Endodermal cell (in vitro differentiated cells): ENCODE measurements at regions not wholly inside any gene's neighbourhood (a gene's known extent, or its start where the extent isn't known, plus 50 kb on each side); places are given as distances from the start of the nearest gene placed in this dataset.

ENCODE experiments used
- DNase-seq: peaks from one replicate; pipeline ENCODE4 v3.0.0-alpha.2; 2017
- H3K27ac ChIP-seq: 2 replicates; pipeline ENCODE4 v1.5.1; 2013; ENCODE audit warnings: mild to moderate bottlenecking, low read depth, low read length, moderate library complexity
- H3K27me3 ChIP-seq: 2 replicates; pipeline ENCODE4 v1.6.1; 2013; ENCODE audit warnings: mild to moderate bottlenecking, low read length, moderate library complexity; ENCODE audit not compliant: insufficient read depth, control insufficient read depth, poor library complexity, severe bottlenecking
- H3K36me3 ChIP-seq: 2 replicates; pipeline ENCODE4 v1.7.0; 2013; ENCODE audit warnings: mild to moderate bottlenecking, low read length, moderate library complexity; ENCODE audit not compliant: control insufficient read depth, insufficient read depth
- H3K4me1 ChIP-seq: one replicate; pipeline ENCODE4 v1.7.0; 2013; ENCODE audit warnings: low read length; ENCODE audit not compliant: control insufficient read depth, insufficient read depth
- H3K4me3 ChIP-seq: 2 replicates; pipeline ENCODE4 v1.5.1; 2013; ENCODE audit warnings: mild to moderate bottlenecking, low read length, moderate library complexity
- H3K9ac ChIP-seq: 2 replicates; pipeline ENCODE4 v1.6.1; 2013; ENCODE audit warnings: mild to moderate bottlenecking, low read length, moderate library complexity; ENCODE audit not compliant: poor library complexity, severe bottlenecking; ENCODE audit errors: extremely low read depth
- H3K9me3 ChIP-seq: 2 replicates; pipeline ENCODE4 v1.6.1; 2013; ENCODE audit warnings: mild to moderate bottlenecking, low read length, moderate library complexity; ENCODE audit not compliant: control insufficient read depth
- H3K27ac Mint-ChIP-seq: 2 replicates; pipeline ENCODE4 v1.8.0; 2020; ENCODE audit warnings: mixed read lengths
- H3K27me3 Mint-ChIP-seq: 2 replicates; pipeline ENCODE4 v1.8.0; 2021; ENCODE audit warnings: mild to moderate bottlenecking, mixed read lengths; ENCODE audit not compliant: insufficient read depth
- H3K36me3 Mint-ChIP-seq: 2 replicates; pipeline ENCODE4 v1.8.0; 2020; ENCODE audit warnings: low read depth, mixed read lengths
- H3K4me1 Mint-ChIP-seq: 2 replicates; pipeline ENCODE4 v1.8.0; 2020; ENCODE audit warnings: mixed read lengths
- H3K4me3 Mint-ChIP-seq: 2 replicates; pipeline ENCODE4 v1.8.0; 2020; ENCODE audit warnings: mild to moderate bottlenecking, moderate library complexity, mixed read lengths
- H3K9me3 Mint-ChIP-seq: 2 replicates; pipeline ENCODE4 v1.8.0; 2020; ENCODE audit warnings: mild to moderate bottlenecking, mixed read lengths
- WGBS, 2 experiments: methylation state at CpG; one replicate each; pipeline versions ENCODE4 v1.1.5 to v1.1.7; 2013; ENCODE audit warnings: missing lambda C conversion rate in 2 of 2, mixed read lengths in 1 of 2; ENCODE audit not compliant: insufficient coverage in 1 of 2, insufficient read length in 1 of 2; 5-methylcytosine and 5-hydroxymethylcytosine counted together
- TF ChIP-seq, protein P1 (sequence below): fragments of 200-600 bp; sonication (generic); conservative IDR thresholded peaks from 2 replicates; pipeline ENCODE4 v1.5.0; 2021; ENCODE audit warnings: antibody characterized with exemption, mild to moderate bottlenecking

DNA sequence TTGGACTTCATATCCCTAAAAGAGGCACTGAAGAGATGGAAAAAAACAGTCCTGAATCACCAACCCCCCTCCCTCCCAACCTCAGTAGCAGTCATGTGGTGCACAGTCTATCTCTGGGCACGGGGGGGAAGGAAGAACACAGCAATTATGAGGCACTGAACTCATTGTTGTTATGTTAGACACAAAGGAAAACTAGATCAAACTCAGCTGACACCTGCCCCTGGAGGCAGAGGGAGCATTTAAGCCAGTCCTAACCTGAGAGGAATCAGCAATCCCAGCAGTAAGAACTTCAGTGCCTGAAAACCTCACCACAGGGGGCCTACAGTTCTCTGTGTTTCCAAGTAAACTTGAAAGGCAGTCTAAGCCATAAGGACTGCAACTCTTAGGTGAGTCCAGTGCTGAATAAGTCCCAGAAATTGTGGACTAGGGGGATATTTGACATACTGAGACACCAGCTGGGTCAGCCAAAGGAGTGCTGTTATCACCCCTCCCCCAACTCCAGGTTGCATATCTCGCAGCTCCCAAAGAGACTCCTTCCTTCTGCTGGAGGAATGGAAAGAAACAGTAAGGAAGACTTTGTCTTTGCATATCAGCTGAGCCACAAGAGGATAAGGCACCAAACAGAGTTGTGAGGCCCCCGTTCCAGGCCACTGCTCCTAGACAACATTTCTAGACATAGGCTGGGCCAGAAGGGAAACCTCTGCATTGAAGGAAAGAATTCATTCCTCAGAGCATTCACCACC, 72.5 kb downstream of the GLYATL1 start:
- peak; percentile 85 for DNase-seq
- H3K4me1 Mint-ChIP-seq, result peaks cover 19% of the 10 kb centered on the region
- H3K36me3 Mint-ChIP-seq, result no peaks in the 10 kb centered on the region

DNA sequence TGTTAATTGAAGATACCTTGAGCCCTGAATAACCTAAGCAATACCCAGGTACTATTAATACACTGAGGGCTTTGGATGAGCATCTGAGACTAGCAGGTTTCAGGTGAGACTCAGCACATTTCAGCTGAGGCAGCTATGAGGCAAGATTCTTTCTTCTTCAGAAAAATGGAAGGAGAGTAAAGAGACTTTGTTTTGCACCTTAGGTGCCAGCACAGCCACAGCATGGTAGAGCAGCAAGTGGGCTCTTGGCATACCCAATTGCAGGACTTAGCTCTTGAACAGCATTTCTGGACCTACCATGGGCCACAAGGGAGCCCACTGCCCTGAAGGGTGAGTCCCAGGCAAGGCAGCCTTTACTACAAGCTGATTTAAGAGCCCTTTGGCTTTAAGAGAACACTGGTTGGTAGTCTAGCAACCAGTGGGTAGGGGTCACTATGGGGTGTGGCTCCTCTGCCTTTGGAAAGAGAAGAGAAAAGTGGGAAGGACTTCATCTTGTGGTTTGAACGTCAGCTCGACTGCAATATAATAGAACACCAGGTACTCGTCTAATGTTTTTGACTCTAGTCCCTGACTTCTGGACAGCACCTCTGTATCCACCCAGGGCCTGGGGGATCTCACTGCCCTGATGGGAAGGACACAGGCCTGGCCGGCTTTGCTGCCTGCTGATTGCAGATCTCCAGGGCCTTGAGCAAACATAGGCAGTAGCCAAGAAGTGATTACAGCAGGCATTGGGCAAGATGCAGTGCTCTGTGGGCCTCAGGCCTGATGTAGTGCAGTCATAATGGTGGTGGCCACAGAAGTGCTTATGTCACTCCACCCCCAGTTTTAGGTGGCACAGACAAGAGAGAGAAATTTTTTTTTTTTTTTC, 73.3 kb downstream of the GLYATL1 start:
- no peak overlapping the region for H3K4me3 Mint-ChIP-seq
- 89 to 100% methylated on average over 1 to 4 of the region's 4 CpGs for WGBS, 2 experiments
- no peaks in the 10 kb centered on the region for H3K36me3 Mint-ChIP-seq
- peaks cover 29% of the 10 kb centered on the region for H3K9me3 Mint-ChIP-seq
- Histone ChIP-seq H3K4me3 (peak overlapping the region; percentile 24), H3K9me3 (peaks cover 7% of the 10 kb centered on the region), H3K9ac (no peak overlapping the region), H3K4me1 (peaks cover 11% of the 10 kb centered on the region), H3K27ac (no peak overlapping the region), H3K27me3 (no peaks in the 10 kb centered on the region), H3K36me3 (no peaks in the 10 kb centered on the region)
- H3K27me3 Mint-ChIP-seq, result no peaks in the 10 kb centered on the region
- TF ChIP-seq, protein P1, sequence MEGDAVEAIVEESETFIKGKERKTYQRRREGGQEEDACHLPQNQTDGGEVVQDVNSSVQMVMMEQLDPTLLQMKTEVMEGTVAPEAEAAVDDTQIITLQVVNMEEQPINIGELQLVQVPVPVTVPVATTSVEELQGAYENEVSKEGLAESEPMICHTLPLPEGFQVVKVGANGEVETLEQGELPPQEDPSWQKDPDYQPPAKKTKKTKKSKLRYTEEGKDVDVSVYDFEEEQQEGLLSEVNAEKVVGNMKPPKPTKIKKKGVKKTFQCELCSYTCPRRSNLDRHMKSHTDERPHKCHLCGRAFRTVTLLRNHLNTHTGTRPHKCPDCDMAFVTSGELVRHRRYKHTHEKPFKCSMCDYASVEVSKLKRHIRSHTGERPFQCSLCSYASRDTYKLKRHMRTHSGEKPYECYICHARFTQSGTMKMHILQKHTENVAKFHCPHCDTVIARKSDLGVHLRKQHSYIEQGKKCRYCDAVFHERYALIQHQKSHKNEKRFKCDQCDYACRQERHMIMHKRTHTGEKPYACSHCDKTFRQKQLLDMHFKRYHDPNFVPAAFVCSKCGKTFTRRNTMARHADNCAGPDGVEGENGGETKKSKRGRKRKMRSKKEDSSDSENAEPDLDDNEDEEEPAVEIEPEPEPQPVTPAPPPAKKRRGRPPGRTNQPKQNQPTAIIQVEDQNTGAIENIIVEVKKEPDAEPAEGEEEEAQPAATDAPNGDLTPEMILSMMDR, result no peak
- DNase-seq, result no peak
- peak overlapping the region; percentile 55 for H3K27ac Mint-ChIP-seq
- H3K4me1 Mint-ChIP-seq, result peaks cover 19% of the 10 kb centered on the region

More for the DNA sequence above, 72.5 kb downstream of the GLYATL1 start:
- Mint-ChIP-seq H3K4me3 (no peak overlapping the region), H3K9me3 (peaks cover 23% of the 10 kb centered on the region), H3K27ac (peak overlapping the region; percentile 55), H3K27me3 (no peaks in the 10 kb centered on the region)
- Histone ChIP-seq H3K4me1 (peaks cover 11% of the 10 kb centered on the region), H3K36me3 (no peaks in the 10 kb centered on the region), H3K9ac (no peak overlapping the region), H3K27me3 (no peaks in the 10 kb centered on the region), H3K27ac (no peak overlapping the region), H3K9me3 (peaks cover 7% of the 10 kb centered on the region), H3K4me3 (peak overlapping the region; percentile 24)
- TF ChIP-seq, protein P1, result no peak
- 50 to 75% methylated on average over 2 to 3 of the region's 3 CpGs for WGBS, 2 experiments

DNA sequence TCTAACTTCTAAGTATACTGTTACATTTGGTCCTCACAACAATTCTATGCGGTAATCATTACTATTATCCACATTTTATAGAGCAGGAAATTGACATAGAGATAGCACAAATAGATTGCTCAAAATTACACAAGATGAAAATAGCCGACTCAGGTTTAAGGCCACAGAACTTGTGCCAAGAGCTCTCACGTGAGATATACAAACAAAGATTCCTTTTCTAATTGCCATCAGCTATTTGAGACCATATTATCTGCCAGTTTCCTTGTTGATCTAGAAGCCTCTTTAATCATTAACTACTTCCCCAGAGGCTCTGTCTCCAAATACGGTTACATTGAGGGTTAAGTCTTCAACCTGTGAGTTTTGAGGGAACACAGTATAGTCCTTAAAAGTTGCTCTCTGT, 61.0 kb upstream of the GLYATL1B start:
- Histone ChIP-seq H3K4me1 (no peaks in the 10 kb centered on the region), H3K27me3 (no peaks in the 10 kb centered on the region), H3K36me3 (no peaks in the 10 kb centered on the region), H3K9me3 (no peaks in the 10 kb centered on the region), H3K9ac (no peak overlapping the region), H3K27ac (no peak overlapping the region), H3K4me3 (peak overlapping the region; percentile 0)
- Mint-ChIP-seq H3K27me3 (no peaks in the 10 kb centered on the region), H3K27ac (no peak overlapping the region), H3K9me3 (no peaks in the 10 kb centered on the region), H3K36me3 (no peaks in the 10 kb centered on the region), H3K4me3 (no peak overlapping the region), H3K4me1 (peaks cover 9% of the 10 kb centered on the region)
- TF ChIP-seq, protein P1, result no peak
- 80 to 89% methylated on average over 1 to 4 of the region's 4 CpGs for WGBS, 2 experiments
- DNase-seq, result no peak
